GM19467 (cell line): ENCODE measurements at regions not wholly inside any gene's neighbourhood (a gene's known extent, or its start where the extent isn't known, plus 50 kb on each side); places are given as distances from the start of the nearest gene placed in this dataset.

ENCODE experiments used
- ATAC-seq: cut with Tn5 transposase; IDR thresholded peaks from one replicate; pipeline ENCODE4 v1.9.1; 2021; ENCODE audit warnings: mild to moderate bottlenecking, moderate library complexity; ENCODE audit not compliant: unreplicated experiment

DNA sequence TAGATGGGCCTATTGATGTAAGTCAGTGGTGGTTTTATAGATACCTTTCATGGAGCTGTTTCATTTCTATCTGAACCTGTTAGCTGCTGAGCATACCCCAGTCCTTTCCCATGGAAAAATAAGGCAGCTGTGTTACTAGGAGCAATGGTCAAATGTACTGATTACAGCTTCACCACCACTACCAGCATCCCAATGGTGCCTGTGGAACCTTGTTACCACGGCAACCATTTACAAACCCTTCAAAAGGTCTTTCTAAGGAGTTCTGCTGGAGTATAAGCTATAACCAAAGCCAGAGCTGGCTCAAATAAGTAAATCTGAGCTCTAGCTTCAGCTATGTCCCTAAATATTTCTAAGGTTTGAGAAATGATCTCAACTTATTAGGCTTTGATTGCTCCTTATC is 133.4 kb upstream of the ACP3 start:
- no peak for ATAC-seq

DNA sequence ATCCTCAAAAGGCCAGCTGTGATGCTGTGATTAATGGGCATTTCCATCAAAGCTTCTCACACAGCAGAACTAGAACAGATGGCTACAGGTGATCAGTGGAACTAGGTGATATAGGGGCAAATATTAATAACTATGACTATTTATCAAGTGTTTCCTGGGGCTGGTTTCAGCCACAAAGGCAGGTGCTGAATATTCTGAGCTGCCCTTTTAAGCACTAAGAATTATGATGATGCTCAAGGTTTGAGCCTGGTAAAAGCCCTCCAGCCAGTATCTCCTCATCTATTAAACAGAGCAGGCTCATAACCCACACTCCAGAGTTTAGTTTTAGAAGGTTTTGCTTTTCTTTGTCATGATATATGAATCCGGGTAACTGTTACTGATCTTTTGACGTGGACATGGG is 129.5 kb upstream of the ACP3 start:
- no peak for ATAC-seq

GRCh38 chr3:132189601-132190000 is 127.6 kb upstream of the ACP3 start:
- no peak for ATAC-seq

DNA sequence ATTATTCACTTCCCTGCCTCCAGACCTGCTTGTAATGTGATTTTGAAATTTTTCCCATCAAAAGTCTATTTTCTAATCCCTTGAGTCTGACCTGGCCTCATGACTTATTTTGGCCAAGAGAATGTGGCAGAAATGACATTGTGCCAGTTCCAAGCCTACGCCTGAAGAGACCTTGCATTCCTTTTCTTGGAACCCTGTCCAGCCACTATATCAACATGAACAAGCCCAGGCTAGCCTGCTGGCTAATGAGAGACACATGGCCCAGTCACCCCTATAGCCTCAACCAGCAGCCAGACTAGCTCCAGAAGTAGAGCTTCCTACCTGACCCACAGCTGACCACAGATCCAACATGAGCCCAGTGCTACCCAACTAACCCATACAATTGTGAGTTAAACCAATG is 121.1 kb upstream of the ACP3 start:
- ATAC-seq = no peak

DNA sequence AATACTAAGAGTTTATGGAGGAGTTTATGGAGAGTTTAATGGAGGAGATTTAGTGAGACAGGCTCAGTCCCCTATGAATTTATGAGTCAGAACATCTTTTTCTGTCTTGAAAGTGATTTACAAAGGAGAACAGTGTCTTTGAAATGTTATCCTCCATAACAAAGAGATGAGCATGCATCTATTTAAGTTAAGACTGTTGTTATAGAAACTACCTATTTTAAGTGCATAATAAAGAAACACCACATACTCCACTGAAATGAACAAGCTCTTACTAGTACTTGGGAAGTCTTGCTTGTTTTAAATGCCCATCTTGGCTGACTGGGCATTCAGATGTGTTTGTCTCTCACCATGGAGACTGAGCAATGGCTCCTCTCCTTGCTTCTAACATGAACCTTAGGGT is 118.7 kb upstream of the ACP3 start:
- ATAC-seq = no peak

- ATAC-seq = no peak
These were observed 117.8 kb upstream of the ACP3 start for GRCh38 chr3:132199451-132199850.

GRCh38 chr3:132202586-132202985 is 114.6 kb upstream of the ACP3 start:
- no peak for ATAC-seq

GRCh38 chr3:132203889-132204596 is 113.2 kb upstream of the ACP3 start:
- no peak for ATAC-seq

GRCh38 chr3:132205609-132206008 is 111.6 kb upstream of the ACP3 start:
- no peak for ATAC-seq

GRCh38 chr3:132209855-132210254 is 107.4 kb upstream of the ACP3 start:
- no peak for ATAC-seq

DNA sequence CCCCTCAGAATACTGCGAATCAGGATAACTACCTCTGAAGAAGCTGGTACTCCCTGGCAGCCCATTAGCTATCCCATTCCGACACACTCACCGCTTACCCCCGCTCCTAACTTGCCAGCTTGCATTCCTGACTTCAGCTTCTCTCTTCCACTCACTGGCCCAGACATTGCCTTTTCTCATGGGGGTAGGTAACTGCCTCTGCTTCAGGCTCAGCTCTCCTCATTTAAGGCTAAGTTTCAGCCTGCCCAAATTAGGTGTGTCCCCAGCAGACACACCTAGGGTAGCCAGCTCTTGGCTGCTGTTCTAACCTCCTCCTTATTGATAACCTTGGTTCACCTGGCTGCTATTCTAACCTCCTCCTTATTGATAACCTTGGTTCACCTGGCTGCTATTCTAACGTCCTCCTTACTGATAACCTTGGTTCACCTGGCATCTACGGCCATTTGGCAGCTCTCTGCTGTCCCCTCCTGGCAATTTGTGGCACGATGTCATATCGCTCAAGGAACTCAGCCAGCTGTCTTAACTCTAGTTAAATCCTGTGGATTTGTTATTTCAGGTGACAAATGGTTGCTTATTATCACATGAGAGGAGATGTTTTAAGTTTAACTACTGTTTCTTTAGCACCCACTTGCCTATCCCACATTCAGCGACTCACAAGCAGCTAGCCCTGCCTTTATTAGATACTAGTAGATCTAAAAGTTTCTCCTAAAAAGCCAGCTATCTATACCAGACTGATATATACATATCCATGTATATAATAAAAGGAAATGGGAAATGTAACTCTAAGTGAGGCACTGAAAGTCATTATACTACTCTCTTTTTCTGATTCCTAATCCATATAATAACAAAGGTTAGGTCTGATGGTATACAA is 106.5 kb upstream of the ACP3 start:
- no peak for ATAC-seq

DNA sequence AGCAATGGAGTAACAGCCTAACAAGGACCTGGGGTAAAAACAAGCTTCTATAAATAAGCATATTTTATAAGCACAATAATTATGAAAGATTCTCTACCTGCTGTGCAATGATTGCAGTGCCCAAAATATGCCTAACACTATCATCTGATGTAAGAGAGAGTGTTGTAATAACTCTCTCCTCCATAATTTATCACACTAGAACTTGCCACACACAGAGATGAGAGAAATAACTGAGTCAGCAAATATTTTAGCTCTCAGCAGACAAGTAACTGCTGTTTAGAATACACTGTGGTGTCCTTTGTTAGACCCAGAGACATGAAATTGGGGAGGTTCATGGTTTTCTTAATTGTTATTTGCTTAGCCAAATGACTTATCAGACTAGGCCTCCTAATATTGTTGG is 105.3 kb upstream of the ACP3 start:
- ATAC-seq = no peak

DNA sequence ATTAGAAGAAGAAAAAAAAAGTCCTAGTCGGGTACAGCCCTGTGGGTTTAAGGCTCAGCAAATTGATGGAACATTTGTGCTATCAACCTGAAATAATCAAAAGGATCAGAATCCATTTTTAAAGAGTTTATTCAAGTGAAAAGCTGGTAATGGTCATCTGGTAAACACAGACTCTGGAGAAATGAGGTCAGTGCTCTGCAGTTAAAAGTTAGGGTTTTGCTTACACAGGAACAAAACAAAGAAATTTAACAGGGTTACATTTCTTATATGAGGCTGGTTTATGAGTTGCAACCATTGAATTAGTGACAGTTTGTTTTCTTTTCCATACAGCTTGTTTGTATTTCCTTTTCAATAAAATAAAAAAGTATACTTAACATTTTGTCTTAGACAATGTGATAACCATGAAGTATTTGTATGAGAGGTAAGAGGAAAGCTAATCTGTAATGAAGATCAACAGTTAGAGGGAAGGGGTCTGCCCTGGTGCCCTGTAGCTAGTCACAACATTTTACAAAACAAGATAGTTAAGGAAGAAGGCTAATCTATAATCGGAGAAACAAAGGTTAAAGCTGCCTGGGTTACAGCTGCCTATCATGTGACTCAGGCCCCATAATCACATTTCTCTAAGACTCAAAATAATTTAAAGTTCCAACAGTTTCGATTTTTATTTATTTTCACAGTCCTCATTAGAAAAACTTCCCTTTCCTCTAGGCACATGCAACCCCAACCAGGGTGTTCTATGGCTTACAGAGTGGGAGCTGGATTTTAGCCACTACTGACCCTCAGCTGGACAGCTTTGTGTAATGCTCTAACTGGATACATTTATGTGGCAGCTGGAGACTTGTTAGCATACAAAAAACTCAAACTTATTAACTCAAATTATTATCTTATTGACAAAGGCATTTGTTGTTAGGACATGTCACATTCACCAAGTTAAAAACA is 98.1 kb upstream of the ACP3 start:
- ATAC-seq = no peak

DNA sequence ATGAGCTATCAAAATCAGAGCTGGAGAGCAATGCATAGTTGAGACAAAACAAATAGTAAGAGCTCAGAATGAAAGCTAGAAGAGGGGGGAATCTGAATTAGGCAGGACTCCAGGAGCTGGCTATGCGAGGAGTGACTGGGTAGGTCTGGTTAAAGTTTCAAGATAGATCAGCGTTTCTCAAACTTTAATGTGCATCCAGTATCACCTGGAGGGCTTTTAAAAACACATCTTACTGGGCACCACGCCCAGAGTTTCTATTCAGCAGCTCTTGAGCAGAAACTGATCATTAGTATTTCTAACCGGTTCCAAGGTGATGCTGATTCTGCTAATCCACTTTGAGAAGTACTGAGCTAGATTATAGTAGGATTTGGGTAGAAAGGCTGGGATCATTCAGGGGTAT is 96.2 kb upstream of the ACP3 start:
- ATAC-seq = no peak

DNA sequence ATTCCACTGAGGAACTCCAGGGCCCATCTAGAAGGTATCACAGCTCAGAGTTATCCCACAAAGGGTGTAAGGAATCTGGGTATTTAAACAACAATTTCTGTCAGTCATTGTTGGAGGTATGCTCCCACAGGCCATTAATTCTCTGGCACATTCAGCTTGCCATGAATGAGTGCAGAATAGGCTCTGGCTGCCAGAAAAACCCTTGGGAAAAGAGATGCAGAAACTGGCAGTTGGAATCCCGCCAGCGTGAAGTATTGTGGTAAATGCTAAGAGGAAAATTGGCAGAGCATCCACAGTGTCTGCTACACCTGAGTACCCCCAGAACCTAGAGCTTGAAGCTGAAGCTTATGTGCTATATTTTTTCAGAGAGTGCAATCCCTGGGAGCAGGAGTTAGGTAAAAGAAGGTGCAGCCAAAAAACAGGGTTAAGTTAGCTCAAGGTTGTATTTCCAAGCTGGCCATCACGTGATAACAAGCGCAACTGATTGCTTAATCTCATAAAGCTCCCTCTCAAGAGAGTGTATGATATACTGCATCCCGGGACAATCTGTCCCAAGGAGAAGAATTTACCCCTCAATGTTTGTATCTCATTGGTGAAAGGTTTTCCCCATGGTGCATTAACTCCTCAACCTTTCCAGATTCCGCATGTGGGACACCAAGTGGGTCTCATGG is 94.2 kb upstream of the ACP3 start:
- ATAC-seq = no peak

DNA sequence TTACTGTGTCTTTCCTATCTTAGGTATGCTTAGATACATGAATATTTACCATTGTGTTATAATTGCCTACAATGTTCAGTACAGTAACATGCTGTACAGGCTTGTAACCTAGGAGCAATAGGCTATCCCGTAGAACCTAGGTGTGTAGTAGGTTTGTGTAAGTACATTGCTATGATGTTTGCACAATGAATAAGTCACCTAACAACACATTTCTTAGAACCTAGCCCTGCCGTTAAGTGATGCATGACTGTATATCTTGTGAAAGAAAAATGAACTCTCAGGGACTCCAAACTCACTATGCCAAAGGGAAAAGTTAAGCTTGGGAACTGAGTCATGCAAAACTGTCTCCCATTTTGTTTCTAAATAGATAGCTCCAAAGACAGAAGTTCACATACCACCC is 91.5 kb upstream of the ACP3 start:
- no peak for ATAC-seq

DNA sequence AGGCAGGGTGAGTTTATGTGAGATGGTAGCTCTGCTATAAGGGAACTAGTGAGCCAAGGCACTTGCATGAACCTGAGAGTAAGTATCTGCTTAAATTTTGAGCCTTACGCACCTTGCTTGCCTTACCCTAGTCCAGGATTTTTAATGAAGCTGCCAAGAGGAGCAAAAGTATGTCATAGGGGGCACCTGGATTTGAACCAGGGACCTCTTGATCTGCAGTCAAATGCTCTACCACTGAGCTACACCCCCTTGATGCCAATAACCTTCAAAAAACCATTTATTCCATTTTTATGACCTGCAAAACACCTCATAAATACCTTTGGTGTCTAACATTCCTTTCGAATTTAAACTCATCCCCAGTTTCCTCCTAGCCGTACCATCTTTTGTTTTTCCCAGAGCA is 88.3 kb upstream of the ACP3 start:
- no peak for ATAC-seq

DNA sequence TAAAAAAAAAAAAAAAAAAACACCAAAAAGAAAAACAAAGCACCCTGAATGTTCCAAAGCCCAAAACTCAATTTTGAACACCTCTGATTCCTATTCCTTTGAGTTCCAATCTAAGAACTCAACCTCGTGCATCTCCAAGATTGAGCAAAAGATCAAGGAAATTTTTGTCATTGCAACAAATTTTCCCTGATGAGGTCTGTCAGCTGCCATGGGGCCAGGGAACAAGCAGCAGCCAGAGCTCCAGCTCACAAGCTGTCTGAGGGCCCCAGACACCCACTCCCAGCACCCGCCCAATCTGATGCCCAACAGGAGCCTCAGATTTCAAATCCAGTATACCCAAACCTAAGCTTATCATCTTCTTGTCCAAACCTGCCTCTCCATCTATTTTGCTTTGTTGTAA is 87.6 kb upstream of the ACP3 start:
- no peak for ATAC-seq

- ATAC-seq = no peak
These were observed 86.8 kb upstream of the ACP3 start for GRCh38 chr3:132230156-132231000.

DNA sequence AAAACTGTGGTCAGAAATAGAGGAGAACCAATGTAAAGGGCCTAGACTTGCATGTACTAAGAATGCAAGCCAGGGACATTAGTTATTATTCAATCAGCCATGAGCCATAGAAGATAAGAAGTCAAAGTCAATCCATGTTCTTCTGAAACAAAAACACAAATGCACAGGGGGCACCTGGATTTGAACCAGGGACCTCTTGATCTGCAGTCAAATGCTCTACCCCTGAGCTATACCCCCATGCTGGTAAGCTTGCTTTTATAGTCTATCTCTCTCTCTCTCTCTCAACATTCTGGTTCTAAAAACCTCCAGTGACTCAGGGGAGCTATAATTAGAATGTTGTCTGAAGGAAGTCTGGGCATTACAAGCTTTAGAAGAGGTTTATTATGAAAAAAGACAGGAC is 85.6 kb upstream of the ACP3 start:
- no peak for ATAC-seq
